SH-SY5Y (cell line): ENCODE measurements at regions not wholly inside any gene's neighbourhood (a gene's known extent, or its start where the extent isn't known, plus 50 kb on each side); places are given as distances from the start of the nearest gene placed in this dataset.

Experiments
- GATA2 ChIP-seq: IDR thresholded peaks from 2 replicates; pipeline ENCODE4 v1.6.1; 2011; ENCODE audit warnings: mild to moderate bottlenecking, low read depth, low read length
- GATA3 ChIP-seq: IDR thresholded peaks from 2 replicates; pipeline ENCODE4 v1.6.1; 2011; ENCODE audit warnings: low read depth, mild to moderate bottlenecking, low read length, moderate library complexity

DNA sequence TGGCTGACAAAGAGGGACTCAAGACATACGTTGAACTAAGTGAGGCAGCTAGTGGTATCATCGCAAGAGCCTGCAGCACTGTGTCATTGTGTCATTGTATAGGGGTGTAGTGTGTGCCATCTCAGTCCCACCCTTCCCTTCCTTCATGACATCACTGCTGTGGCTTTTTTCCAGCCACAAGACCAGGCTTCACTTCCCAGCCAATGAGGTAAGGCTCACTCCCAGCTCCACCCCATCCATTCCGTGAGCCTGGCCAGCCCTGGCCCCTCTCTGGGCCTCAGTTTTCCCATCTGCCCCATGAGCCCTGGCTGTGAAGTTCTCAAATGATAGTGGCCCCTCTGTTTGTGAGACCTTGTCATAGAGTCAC lies 134.3 kb upstream of the ZMIZ1 start:
- TF ChIP-seq GATA2, result no peak
- TF ChIP-seq GATA3, result no peak

DNA sequence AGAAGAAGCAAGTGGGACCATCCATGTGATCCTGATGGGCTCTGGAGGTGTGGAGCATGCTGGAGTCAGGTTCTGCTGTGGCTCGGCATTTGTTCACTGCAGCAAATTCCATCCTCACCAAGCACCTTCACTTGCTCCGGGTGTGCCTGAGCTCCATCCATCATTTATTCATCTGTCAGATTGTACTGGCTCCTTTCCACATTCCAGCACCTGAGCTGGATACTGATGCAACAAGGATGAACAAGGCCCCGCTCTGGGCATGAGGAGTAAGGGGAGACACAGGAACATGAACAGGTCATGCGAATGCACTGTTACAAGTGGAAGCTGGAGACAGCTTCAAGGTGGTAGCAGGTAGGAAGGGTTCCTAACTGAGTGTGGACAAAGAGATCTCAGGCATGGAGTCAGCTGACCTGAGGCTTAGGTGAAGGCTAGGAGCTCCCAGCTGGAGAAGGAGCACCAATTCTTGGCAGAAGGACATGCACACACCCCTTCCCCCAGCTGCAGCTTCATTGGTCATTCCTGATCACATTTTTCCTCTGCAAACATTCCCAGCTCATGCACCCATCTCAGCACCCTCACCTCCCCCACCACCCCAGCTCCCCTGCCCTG lies 133.7 kb upstream of the ZMIZ1 start:
- TF ChIP-seq GATA3 (no peak), GATA2 (no peak)

DNA sequence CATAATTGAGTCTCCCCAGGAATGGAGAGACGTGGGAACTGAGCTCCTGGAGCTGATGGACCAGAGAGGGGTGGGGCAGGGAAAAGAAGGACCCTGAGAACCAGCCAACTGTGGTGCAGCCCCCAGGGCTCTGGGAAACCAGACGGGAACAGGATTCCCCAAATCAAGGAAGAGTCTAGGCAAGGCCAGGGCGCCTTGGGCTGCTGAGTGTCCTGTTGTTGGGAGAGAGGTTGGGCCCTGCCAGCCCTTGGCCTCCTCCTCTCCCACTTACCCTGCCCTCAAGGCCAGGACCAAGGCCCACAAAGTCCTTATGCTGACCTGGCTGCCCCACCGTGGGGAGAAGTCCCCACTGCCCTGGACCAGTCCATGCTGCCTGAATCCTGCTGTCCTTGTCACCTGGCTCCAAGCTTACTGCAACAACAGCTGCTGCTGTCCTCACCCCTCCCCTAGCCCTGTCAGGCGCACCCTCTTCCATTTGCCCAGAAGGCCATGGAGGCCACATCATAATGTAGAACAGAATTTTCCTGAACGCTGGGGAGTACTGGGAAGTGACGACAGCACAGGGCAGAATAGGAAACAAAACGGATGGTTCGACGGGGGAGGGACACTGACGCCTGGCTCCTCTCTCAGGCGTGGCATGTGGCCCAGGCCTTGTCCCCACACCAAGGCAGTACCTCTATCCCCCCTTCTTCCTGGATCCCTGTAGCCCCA lies 132.9 kb upstream of the ZMIZ1 start:
- TF ChIP-seq GATA3 (no peak), GATA2 (no peak)

DNA sequence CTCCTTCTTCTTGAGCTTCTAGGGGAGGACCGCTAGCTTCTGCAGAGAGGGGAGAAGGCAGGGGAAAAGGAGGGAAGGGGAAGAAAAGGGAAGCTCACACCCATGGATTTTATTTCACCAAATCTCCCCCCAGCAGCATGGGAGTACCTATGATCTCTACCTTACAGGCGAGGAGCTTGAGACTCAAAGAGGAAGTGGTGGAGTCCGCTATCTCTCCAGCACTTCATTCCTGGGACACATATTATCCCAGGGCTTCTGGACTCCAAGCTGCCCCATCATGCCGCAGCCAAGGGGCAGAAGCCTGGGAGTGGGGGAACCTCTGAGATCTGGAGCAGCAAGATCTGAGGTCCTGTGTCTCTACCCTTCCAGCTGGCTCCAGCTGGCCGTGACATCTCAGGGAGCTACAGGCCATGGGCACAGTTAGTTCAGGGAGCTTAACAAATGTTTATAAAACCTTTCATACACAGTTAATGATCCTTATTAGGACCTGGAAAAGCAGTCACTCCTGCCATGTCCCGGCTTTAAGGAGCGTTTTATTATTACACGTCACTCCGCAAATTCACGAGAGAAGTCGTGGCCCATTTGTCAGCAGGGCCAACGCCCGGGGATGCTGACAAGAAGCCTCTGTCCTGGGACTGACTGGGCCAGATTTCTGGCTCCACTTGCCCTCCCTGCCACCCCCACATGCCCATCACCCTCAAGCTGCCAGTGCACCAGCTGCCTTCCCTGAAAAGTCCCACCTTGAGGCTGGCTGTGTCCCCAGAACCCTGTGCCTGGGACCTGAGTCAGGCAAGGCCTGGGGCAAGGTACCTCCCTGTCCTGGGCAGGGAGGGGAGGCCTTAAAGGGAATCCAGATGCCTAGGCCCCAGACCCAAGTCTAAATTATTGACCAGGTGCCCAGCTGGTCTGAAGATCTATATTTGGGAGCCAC lies 132.1 kb upstream of the ZMIZ1 start:
- TF ChIP-seq GATA3 (no peak), GATA2 (no peak)

DNA sequence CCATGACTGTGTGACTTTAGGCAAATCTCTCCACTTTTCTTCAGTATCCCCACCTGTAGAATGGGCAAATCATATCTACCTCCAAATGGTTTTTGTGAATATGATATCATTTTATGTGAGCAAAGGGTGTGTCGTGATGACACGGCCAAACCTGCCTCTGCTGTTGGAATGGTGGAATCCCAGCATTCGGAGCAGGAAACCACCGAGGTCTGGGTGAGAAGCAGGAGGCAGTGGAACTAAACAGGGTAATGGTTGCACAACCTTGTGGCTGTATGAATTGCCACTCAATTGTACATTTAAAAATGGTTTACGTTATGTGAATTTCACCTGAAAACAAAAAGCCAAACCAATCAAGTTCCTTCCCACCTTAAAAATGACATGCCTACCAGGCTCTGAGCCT lies 131.4 kb upstream of the ZMIZ1 start:
- TF ChIP-seq GATA2 (no peak), GATA3 (no peak)

DNA sequence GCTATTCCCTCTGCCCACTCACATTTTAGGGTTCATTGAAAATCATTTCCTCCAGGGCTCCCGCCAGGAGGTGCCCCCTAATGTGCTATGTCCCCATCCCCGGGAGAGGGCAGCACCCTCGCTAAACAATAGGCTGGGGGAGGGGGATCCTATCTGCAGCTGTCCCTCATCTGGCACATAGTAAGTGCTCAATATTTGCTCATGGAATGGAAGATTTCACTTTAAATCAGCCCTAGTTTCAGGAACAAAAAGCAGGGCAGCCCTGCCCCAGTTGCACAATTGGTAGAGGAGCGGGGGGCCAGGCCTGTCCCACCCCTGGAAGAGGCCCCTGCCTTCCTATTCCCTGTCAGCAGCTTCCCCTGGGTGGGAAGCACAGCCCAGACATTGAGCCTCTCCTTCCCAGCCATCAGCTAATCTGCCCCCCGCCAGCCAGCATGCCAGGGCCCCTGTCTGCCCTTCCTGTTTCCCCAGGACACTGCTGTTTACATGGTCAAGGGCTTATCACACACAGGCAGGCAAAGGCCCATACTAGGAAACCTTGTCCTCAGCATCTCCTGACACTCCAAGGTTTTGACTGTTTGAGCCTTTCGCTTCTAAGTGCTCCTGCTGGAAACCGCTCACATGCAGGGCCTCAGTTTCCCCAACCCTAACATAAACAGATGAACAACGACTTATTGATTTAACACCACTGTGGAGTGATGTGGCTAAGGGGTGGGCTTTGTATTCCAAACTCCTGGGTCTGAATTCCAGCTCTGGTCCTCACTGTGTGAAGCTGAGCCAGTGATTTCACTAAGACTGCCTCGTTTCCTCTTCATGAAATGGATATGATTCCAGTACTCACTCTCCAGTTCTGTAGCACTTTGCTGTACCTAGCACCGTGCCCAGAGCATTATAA lies 130.7 kb upstream of the ZMIZ1 start:
- no peak for TF ChIP-seq GATA2
- TF ChIP-seq GATA3, result no peak

DNA sequence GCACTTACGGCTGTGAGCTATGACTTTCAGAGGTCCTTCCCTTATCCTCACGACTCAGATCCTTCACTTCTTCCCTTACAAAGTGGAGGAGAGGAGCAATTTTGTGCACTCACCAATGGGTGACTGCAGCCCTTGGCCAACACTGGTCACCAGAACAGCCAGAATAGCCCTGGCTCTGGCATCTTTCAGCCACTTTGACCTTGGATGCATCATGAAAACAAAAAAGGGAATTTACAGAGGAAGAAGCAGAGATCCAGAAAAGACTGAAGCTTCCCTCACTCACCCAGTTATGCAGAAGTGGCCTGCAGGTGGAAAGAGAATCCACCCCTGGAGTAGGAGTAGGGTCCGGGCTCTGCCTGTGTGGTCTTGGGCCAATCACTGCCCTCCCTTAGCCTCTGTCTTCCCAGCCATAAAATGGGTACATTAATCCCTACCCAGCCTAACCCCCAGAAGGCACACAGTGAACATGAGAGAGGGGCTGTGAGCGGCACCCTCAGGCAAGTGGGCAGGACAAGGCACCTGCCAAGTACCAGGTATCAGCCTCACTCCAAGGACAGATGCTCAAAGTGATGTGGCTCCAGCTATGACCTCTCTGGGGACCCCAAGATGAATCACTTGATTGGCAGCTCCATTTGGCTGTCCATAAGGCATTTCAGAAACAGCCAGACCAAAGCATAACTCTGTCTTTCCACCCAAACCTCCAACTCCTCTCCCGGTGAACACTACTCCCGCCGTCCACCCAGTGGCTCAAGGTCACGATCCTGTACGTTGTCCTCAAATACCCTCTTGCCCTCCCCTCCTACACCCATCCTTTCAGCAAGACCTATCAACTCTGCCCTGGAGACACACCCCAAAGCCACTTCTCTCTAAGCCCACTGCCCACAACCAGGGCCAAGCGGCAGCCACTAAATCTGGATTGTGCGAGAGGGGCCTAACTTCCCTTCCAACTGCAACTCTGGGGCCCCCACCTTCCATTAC lies 129.8 kb upstream of the ZMIZ1 start:
- no peak for TF ChIP-seq GATA2
- TF ChIP-seq GATA3, result no peak

DNA sequence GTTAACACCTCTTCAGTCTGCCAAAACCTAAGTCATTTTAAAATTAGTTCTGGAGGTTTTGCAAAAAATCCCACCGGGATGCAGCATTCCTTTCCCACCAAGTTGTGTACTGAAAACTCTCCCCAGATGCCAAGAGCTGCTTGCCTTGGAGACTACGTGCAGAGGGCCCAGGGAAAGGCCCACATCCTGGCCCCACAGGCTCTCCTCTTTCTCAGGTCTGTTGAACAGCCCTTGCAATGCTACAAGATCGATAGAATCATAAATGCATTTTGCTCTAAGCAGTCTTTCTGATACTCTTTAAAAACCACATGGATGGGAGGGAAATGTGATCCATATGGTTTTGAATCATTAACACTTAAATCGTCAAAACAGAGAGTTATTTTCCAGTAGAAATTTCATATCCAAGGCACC lies 126.7 kb upstream of the ZMIZ1 start:
- TF ChIP-seq GATA3 (no peak), GATA2 (no peak)

DNA sequence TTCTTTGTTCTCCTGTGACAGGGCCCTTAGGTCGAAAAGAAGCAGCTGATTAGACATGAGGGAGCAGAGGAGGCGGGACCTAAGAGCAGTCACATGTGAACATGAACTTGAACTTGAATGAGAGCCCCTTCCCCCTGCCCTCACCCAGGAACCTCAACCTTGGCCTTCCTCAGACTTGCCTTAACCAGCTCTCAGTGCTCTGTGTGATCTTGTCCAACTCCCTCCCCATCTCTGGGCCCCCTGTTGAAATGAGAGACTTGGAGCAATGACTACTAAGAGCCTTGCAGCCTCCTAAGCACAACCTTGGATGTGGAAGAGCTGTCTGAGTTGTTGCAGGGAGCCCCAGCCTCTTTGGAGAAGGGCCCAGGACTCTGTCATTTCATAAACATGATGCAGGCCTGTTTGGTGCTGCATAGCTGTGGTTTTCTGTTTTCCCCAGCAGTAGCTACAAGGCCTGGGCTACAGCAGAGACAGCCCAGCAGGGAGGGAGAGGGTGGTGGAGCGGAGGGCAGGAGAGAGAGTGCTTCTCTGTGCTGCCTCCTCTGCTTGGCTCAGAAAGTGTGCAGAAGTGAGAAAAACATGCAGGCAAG lies 123.9 kb upstream of the ZMIZ1 start:
- TF ChIP-seq GATA3, result no peak
- no peak for TF ChIP-seq GATA2

DNA sequence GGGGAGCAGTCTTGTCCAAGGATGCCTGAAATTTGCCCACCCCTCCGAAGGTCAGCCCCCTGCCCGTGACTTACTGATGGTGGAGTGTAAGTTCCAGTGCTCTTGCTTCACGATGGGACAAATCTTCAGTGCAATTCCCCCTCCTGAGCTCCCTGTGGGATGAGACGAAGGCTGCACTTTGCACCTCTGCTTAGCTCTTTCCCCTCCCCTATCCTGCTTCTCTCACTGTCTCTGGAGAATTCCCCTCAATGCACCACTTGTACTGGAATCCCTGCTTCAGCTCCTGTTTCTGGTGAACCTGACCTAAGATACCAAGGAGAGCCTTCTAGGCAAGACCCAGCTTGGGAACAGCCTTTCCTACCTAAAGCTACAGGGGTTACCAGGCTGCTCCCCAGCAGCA lies 122.9 kb upstream of the ZMIZ1 start:
- no peak for TF ChIP-seq GATA3
- TF ChIP-seq GATA2, result no peak

DNA sequence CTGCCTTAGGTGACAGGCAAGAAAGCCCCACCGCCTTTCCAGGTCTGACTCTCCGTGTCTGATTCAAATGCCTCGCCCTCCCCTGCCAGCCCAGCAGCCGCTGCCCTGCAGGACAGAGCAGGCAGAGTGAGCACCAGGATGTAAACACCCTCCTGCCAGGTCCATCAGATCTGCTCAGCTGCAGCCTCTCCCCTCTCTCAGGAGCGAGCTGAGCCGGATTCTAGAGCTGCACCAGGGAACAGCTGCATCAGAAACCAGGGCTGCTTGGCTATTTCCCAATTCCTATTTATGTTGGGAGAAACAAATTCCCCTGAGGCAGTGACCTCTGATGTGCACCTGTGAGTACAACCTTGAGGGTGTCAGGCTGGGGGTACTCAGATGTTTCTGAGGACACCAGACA lies 121.5 kb upstream of the ZMIZ1 start:
- TF ChIP-seq GATA3, result no peak
- TF ChIP-seq GATA2, result no peak

DNA sequence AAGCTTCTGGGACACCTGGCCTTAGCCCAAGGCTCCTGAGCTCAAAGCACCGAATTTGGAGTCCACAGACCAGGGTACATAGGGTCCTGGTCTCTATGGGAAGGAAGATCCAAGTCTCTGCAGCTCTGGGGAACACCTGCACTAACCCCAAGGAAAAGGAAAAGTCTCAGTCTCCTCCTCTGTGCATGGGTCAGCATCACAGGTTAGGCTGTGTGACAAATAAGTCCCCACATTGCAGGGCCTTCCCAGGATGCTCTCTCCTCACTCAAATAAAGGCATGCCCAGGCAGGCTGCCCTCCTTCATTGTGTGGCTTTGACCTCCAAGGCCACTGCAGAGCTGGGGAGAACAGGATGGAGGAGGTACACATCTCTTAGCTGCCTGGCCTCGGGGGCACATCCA lies 121.0 kb upstream of the ZMIZ1 start:
- no peak for TF ChIP-seq GATA3
- no peak for TF ChIP-seq GATA2
